Pancreas (tissue), 10 donors: ENCODE measurements at regions not wholly inside any gene's neighbourhood (a gene's known extent, or its start where the extent isn't known, plus 50 kb on each side); places are given as distances from the start of the nearest gene placed in this dataset.

ENCODE experiments used
- ATAC-seq, 4 donors: fragments of 200-7000 bp; cut with Tn5 transposase; one replicate each; pipeline versions ENCODE4 v1.8.0 to v1.9.1; 2020; ENCODE audit warnings: mild to moderate bottlenecking in 4 of 4, moderate library complexity in 4 of 4
- DNase-seq, 6 donors: peaks; one replicate each; pipeline ENCODE4 v3.0.0-alpha.2; 2020
- FAIRE-seq: peaks from 2 replicates; lab custom pipeline; 2012; peaks lifted over from hg19 to GRCh38; lab: Jason Lieb, UNC
- H3K27ac ChIP-seq, 4 donors: fragments of 200-600 bp; sonication (generic); 1 replicate in 3 of 4; 2 replicates in 1 of 4; pipeline versions ENCODE4 v1.5.0 to v1.8.0; 2020
- H3K27me3 ChIP-seq, 4 donors: fragments of 200-600 bp; one replicate each; pipeline ENCODE4 v1.8.0; 2021
- H3K36me3 ChIP-seq, 3 donors: fragments of 200-600 bp; sonication (generic) in 1 of 3; one replicate each; pipeline versions ENCODE4 v1.5.0 to v1.8.0; 2020 to 2021
- H3K4me1 ChIP-seq, 3 donors: fragments of 200-600 bp; one replicate each; pipeline ENCODE4 v1.8.0; 2021
- H3K4me3 ChIP-seq, 4 donors: fragments of 200-600 bp; sonication (generic) in 2 of 4; one replicate each; pipeline versions ENCODE4 v1.5.0 to v1.8.0; 2020 to 2021
- H3K9me3 ChIP-seq, 4 donors: fragments of 200-600 bp; one replicate each; pipeline ENCODE4 v1.8.0; 2021
- WGBS, 2 donors: extraction: QIAGEN DNeasy Blood & Tissue Kit; methylation state at CpG; one replicate each; pipeline ENCODE4 v1.1.7; 2013; 5-methylcytosine and 5-hydroxymethylcytosine counted together
- intact Hi-C, 3 donors: fragments of 100-400 bp; cut with DNase I; formaldehyde crosslinking; loops; one replicate each; pipeline versions ENCODE4 v1.11.1 to v1.14.2; 2022
- TF ChIP-seq, protein P1 (sequence below), 4 donors: fragments of 200-600 bp; sonication (generic) in 3 of 4; IDR thresholded peaks; one replicate each; pipeline versions ENCODE4 v1.5.0 to v1.8.0; 2021; ENCODE audit warnings: antibody characterized with exemption in 4 of 4
- donor health status: healthy with polysubstance abuse.
- donor health status: DM: no; HTN: no; CAD: no; lungs with moderate emphysema.
- donor health status: DM: no; HTN: no; CAD: no.
- donor health status: control.
- donor health status: control.
- donor health status: Bipolar disorder and iron deficiency.
- donor health status: DM: yes; HTN: yes; CAD: no.
- donor health status: DM: no; HTN: no; CAD: no.
- donor health status: DM: no; HTN: no; CAD: no.
- donor health status: DM: yes; HTN: yes; CAD: no.

DNA sequence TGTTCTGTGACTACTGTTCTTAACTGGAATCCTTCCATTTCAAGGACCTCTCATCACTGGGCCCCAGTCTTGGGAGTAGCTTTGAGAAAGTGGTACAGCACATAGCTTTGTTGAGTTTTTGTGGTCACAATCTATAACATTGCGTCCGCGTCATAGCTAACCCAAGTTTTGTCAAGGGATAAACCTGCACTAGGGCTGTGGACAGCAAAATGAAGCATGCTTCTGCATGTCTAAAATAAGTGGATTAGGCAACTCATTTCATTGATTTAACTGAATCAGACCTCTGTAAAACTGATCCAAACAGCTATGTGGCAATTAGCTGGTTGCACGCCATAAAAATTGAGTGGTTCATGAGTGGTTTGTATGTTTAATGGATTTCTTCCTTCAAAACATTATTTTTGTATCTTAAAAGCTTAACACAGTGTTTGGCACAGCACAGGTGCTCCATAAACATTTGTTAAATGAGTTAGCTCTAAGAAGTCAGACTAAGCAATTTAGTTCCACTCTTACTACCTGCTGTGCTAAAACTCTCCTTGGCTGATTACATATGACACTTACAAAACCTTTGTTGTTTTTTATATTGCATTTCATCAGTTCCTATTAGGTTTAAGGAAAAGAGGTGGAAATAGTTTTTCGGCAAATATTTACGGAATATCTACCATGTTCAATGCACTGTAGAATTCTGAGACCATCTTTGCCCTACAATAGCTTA lies 160.3 kb upstream of the ATXN1 start:
- 78 to 85% methylated on average over 6 of the region's 6 CpGs for WGBS, 2 donors
- Histone ChIP-seq H3K9me3 (no peaks in the 10 kb centered on the region), H3K27me3 (no peaks in the 10 kb centered on the region), H3K4me3 (no peak overlapping the region), H3K4me1 (no peaks in the 10 kb centered on the region), H3K27ac (no peak overlapping the region), H3K36me3 (no peaks in the 10 kb centered on the region)
- intact Hi-C loops = no loop called here
- no peak for DNase-seq
- FAIRE-seq = no peak
- no peak for ATAC-seq
- TF ChIP-seq, protein P1, sequence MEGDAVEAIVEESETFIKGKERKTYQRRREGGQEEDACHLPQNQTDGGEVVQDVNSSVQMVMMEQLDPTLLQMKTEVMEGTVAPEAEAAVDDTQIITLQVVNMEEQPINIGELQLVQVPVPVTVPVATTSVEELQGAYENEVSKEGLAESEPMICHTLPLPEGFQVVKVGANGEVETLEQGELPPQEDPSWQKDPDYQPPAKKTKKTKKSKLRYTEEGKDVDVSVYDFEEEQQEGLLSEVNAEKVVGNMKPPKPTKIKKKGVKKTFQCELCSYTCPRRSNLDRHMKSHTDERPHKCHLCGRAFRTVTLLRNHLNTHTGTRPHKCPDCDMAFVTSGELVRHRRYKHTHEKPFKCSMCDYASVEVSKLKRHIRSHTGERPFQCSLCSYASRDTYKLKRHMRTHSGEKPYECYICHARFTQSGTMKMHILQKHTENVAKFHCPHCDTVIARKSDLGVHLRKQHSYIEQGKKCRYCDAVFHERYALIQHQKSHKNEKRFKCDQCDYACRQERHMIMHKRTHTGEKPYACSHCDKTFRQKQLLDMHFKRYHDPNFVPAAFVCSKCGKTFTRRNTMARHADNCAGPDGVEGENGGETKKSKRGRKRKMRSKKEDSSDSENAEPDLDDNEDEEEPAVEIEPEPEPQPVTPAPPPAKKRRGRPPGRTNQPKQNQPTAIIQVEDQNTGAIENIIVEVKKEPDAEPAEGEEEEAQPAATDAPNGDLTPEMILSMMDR (IDR thresholded peaks at IDR 0.05) = no peak

DNA sequence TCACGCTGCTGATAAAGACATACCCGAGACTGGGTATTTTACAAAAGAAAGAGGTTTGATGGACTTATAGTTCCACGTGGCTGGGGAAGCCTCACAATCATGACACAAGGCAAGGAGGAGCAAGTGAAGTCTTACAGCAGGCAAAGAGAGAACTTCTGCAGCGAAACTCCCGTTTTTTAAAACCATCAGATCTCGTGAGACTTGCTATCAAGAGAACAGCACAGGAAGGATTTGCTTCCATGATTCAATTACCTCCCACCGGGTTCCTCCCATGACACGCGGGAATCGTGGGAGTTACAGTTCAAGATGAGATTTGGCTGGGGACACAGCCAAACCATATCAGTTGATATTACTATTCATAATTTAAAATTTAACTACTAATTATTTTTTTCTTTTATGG lies 157.3 kb upstream of the ATXN1 start:
- Histone ChIP-seq H3K36me3 (no peaks in the 10 kb centered on the region), H3K27me3 (no peaks in the 10 kb centered on the region), H3K4me3 (no peak overlapping the region), H3K27ac (no peak overlapping the region), H3K9me3 (no peaks in the 10 kb centered on the region), H3K4me1 (no peaks in the 10 kb centered on the region)
- ATAC-seq (no peak), FAIRE-seq (no peak), DNase-seq (no peak)
- TF ChIP-seq, protein P1 (IDR thresholded peaks at IDR 0.05) = no peak
- intact Hi-C loops = no loop called here
- WGBS, 2 donors = 46 to 60% methylated on average over 10 of the region's 10 CpGs

DNA sequence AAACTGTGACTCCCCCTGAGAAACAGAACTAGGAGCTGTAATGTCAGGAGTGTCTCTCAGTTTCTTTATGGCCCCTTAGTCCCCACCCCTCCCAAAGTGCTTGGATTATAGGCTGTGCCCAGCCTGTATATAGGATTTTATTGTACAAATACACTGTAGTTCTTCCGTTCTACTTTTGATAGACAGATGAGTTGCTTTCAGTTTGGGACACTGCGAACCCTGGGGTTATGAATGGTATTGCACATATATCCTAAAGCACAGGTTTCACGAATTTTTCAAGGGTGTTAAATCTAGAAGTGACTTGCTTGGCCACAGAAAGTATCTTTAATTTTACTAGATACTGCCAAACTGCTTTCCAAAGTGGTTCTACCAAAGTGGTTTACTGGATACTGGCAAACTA lies 152.9 kb upstream of the ATXN1 start:
- no peak for ATAC-seq
- intact Hi-C loops = no loop called here
- Histone ChIP-seq H3K4me3 (no peak overlapping the region), H3K4me1 (no peaks in the 10 kb centered on the region), H3K36me3 (no peaks in the 10 kb centered on the region), H3K27me3 (no peaks in the 10 kb centered on the region), H3K27ac (no peak overlapping the region), H3K9me3 (no peaks in the 10 kb centered on the region)
- DNase-seq = no peak
- FAIRE-seq = no peak
- WGBS, 2 donors = 72 to 77% methylated on average over 3 of the region's 3 CpGs
- TF ChIP-seq, protein P1 (IDR thresholded peaks at IDR 0.05) = no peak

DNA sequence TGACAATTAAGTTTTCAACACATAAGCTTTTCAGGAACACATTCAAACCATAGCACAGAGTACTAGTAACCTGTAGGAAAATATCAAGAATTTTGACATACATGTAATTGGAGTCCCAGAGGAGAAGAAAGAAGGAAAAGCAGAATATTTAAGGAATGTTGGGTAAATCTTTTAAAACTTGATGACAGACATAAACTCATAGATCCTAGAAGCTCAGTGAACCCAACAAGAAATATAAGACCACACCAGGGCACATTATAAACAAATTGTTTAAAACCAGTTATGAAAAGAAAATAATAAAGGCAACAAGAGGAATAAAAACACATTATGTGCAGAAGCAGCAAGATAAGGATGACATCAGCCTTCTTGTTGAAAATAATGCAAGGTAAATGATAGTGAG lies 151.5 kb upstream of the ATXN1 start:
- no peak for DNase-seq
- no peak for ATAC-seq
- H3K27me3 ChIP-seq = no peaks in the 10 kb centered on the region
- H3K36me3 ChIP-seq = no peaks in the 10 kb centered on the region
- no peaks in the 10 kb centered on the region for H3K9me3 ChIP-seq
- H3K27ac ChIP-seq = no peak overlapping the region
- H3K4me1 ChIP-seq = no peaks in the 10 kb centered on the region
- TF ChIP-seq, protein P1 (IDR thresholded peaks at IDR 0.05) = no peak
- FAIRE-seq = no peak
- no peak overlapping the region for H3K4me3 ChIP-seq
- intact Hi-C loops = no loop called here

DNA sequence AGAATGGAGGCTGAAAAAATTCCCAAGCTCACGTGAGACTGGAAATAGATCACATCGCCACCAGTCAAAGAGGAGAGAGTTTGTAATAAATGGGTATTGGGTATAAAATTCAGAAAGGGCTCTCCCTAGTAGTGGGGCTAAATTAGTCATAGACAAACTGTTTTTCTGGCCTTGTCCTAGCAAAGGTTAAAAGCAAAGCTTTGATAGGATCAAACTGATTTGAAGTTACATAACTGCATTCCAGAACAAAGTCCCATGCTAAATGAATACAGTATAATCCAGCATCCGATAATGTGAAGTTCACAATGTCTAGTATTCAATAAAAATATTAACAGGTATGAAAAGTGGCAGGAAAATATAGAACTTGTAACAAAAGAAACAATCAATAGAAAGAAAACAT lies 149.8 kb upstream of the ATXN1 start:
- ATAC-seq = no peak
- WGBS, 2 donors = 62 to 63% methylated on average over 3 of the region's 3 CpGs
- FAIRE-seq = no peak

More for the DNA sequence above, 149.8 kb upstream of the ATXN1 start:
- intact Hi-C loops = no loop called here
- no peak for DNase-seq
- Histone ChIP-seq H3K9me3 (no peaks in the 10 kb centered on the region), H3K4me3 (no peak overlapping the region), H3K36me3 (no peaks in the 10 kb centered on the region), H3K4me1 (no peaks in the 10 kb centered on the region), H3K27me3 (no peaks in the 10 kb centered on the region), H3K27ac (no peak overlapping the region)
- TF ChIP-seq, protein P1 (IDR thresholded peaks at IDR 0.05) = no peak
